ENCODE measurements at regions not wholly inside any gene's neighbourhood (a gene's known extent, or its start where the extent isn't known, plus 50 kb on each side); places are given as distances from the start of the nearest gene placed in this dataset.

GRCh38 chr7:155225095-155225494, 72.6 kb upstream of the INSIG1 start:
- TF ChIP-seq, protein P1, sequence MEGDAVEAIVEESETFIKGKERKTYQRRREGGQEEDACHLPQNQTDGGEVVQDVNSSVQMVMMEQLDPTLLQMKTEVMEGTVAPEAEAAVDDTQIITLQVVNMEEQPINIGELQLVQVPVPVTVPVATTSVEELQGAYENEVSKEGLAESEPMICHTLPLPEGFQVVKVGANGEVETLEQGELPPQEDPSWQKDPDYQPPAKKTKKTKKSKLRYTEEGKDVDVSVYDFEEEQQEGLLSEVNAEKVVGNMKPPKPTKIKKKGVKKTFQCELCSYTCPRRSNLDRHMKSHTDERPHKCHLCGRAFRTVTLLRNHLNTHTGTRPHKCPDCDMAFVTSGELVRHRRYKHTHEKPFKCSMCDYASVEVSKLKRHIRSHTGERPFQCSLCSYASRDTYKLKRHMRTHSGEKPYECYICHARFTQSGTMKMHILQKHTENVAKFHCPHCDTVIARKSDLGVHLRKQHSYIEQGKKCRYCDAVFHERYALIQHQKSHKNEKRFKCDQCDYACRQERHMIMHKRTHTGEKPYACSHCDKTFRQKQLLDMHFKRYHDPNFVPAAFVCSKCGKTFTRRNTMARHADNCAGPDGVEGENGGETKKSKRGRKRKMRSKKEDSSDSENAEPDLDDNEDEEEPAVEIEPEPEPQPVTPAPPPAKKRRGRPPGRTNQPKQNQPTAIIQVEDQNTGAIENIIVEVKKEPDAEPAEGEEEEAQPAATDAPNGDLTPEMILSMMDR (IDR thresholded peaks at IDR 0.05) = no peak
- no peak for TF ChIP-seq POLR2A (IDR thresholded peaks at IDR 0.05)

Data from Peyer's patch (tissue), 4 donors.